ENCODE measurements at regions not wholly inside any gene's neighbourhood (a gene's known extent, or its start where the extent isn't known, plus 50 kb on each side); places are given as distances from the start of the nearest gene placed in this dataset.

GRCh38 chr5:93122446-93122845 lies 458.6 kb downstream of the NR2F1-AS1 start:
- H3K4me1 Mint-ChIP-seq = no peaks in the 10 kb centered on the region
- peaks cover 3% of the 10 kb centered on the region for H3K9me3 Mint-ChIP-seq
- CTCF ChIA-PET = no interaction called here
- H3K27me3 Mint-ChIP-seq = no peaks in the 10 kb centered on the region
- no peak for DNase-seq
- H3K27ac Mint-ChIP-seq = no peak overlapping the region
- no peak overlapping the region for H3K4me3 Mint-ChIP-seq
- H3K36me3 Mint-ChIP-seq = no peaks in the 10 kb centered on the region

DNA sequence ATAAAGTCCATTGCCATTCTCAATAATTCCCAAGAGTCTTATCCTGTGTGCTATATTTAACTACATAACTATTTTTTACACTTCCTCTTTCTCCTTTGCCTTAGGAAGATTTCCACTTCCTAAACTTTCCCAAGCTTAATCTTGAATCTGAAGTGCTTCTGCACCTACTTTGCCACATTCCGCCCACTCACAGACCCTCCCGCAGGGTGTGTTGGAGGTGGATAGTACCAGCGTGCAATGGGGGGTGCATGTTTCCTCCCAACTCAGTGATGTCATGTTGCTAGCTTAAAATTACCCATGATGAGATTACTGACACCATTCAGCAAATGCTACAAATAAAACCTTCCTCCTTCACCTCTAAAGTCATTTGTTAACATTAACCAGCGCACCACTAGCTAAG lies 460.2 kb downstream of the NR2F1-AS1 start:
- Mint-ChIP-seq H3K27ac (no peak overlapping the region), H3K27me3 (no peaks in the 10 kb centered on the region), H3K4me3 (no peak overlapping the region), H3K4me1 (no peaks in the 10 kb centered on the region), H3K36me3 (no peaks in the 10 kb centered on the region), H3K9me3 (peaks cover 3% of the 10 kb centered on the region)
- no peak for DNase-seq
- CTCF ChIA-PET = no interaction called here

GRCh38 chr5:93120051-93120450 lies 461.0 kb downstream of the NR2F1-AS1 start:
- DNase-seq = no peak
- H3K4me3 Mint-ChIP-seq = no peak overlapping the region
- peaks cover 3% of the 10 kb centered on the region for H3K9me3 Mint-ChIP-seq
- CTCF ChIA-PET = no interaction called here
- no peaks in the 10 kb centered on the region for H3K27me3 Mint-ChIP-seq
- H3K36me3 Mint-ChIP-seq = no peaks in the 10 kb centered on the region
- H3K4me1 Mint-ChIP-seq = no peaks in the 10 kb centered on the region
- H3K27ac Mint-ChIP-seq = no peak overlapping the region

DNA sequence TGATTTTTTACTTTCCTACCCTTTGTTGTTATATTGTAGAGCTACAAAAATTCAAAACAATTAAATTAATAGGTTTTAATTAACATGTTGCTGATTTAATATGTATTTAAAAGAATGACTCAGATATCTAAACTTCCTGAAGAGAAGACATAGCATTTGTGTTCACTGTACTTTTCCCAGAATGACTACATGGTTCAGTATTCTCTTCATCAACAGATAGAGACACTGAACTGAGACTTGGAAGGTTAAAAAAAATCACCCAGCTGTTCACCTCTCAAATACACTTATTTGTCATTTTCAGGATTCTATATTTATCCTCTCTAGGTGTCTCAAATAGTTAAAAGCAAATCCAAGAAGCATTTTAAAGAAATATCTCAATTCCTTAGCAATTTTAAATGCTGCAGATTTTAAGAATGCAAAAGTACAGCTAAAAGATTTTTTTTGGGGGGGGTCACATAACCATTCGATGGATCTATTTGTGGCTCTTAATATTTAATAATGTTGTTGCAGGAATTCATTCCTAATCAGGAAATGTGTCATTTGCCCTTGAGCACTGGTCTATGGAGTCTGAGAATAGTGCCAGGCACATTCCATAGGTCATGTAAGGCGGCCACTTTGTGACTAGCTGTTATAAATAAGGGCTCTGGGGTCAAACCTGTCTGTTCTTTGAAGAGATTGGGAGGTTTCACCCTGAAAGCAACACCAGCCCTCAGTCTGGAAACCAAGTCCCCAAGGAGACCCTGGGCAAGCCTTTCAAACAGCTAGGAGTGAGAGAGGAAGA lies 463.1 kb downstream of the NR2F1-AS1 start:
- no peaks in the 10 kb centered on the region for H3K4me1 Mint-ChIP-seq
- CTCF ChIA-PET = no interaction called here
- no peaks in the 10 kb centered on the region for H3K36me3 Mint-ChIP-seq
- H3K27ac Mint-ChIP-seq = no peak overlapping the region
- no peaks in the 10 kb centered on the region for H3K27me3 Mint-ChIP-seq
- no peak for DNase-seq
- no peaks in the 10 kb centered on the region for H3K9me3 Mint-ChIP-seq
- H3K4me3 Mint-ChIP-seq = no peak overlapping the region

GRCh38 chr5:93107805-93108520 lies 473.1 kb downstream of the NR2F1-AS1 start:
- Mint-ChIP-seq H3K4me3 (no peak overlapping the region), H3K36me3 (no peaks in the 10 kb centered on the region), H3K9me3 (no peaks in the 10 kb centered on the region), H3K27ac (no peak overlapping the region), H3K27me3 (no peaks in the 10 kb centered on the region), H3K4me1 (no peaks in the 10 kb centered on the region)
- CTCF ChIA-PET = no interaction called here
- DNase-seq = no peak

GRCh38 chr5:93107141-93107540 lies 473.9 kb downstream of the NR2F1-AS1 start:
- CTCF ChIA-PET = no interaction called here
- no peak for DNase-seq
- Mint-ChIP-seq H3K27ac (no peak overlapping the region), H3K4me3 (no peak overlapping the region), H3K36me3 (no peaks in the 10 kb centered on the region), H3K27me3 (no peaks in the 10 kb centered on the region), H3K4me1 (no peaks in the 10 kb centered on the region), H3K9me3 (no peaks in the 10 kb centered on the region)

DNA sequence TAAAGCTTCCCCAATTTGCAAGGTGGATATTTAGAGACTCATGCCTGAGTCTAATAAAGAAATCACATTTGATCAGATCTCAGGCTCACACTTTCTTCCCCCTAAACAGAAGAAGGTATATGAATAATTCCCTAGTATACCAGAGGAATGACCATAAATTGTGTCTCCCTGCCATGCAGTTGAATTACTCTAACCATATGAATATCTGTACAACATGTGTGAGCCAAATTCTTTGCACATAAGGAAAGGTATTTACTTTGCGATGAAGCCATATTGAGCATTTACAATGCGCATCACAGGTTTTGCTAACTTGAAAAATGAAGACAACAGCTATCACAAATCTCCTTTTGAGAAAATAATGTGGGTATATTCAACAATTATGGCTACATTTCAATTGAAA lies 479.4 kb downstream of the NR2F1-AS1 start:
- CTCF ChIA-PET = no interaction called here
- DNase-seq = no peak
- no peaks in the 10 kb centered on the region for H3K27me3 Mint-ChIP-seq

DNA sequence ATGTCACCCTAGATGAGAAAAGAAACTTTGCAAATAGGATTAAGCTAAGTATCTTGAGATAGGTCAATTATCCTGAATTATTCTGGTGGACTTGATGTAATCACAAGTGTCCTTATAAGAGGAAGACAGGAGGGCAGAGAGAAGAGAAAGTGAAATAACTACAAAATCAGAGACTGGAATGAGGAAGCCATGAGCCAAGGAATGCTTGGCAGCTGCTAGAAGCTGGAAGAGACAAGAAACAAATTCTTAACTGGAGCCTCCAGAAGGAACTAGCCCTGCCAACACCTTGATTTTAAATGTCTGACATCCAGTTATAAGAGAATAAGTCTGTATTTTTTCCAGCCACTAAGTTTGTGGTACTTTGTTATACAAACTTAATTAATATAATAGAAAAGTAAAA lies 480.0 kb downstream of the NR2F1-AS1 start:
- peaks cover 2% of the 10 kb centered on the region for H3K9me3 Mint-ChIP-seq
- H3K27ac Mint-ChIP-seq = no peak overlapping the region
- CTCF ChIA-PET = no interaction called here
- H3K27me3 Mint-ChIP-seq = no peaks in the 10 kb centered on the region
- H3K4me3 Mint-ChIP-seq = no peak overlapping the region
- DNase-seq = no peak
- H3K36me3 Mint-ChIP-seq = no peaks in the 10 kb centered on the region
- no peaks in the 10 kb centered on the region for H3K4me1 Mint-ChIP-seq

More for the DNA sequence above, 479.4 kb downstream of the NR2F1-AS1 start:
- H3K4me3 Mint-ChIP-seq = no peak overlapping the region
- H3K36me3 Mint-ChIP-seq = no peaks in the 10 kb centered on the region
- H3K9me3 Mint-ChIP-seq = peaks cover 2% of the 10 kb centered on the region
- H3K4me1 Mint-ChIP-seq = no peaks in the 10 kb centered on the region
- no peak overlapping the region for H3K27ac Mint-ChIP-seq

- Mint-ChIP-seq H3K4me3 (no peak overlapping the region), H3K27ac (no peak overlapping the region), H3K27me3 (no peaks in the 10 kb centered on the region), H3K9me3 (peaks cover 2% of the 10 kb centered on the region), H3K36me3 (no peaks in the 10 kb centered on the region), H3K4me1 (no peaks in the 10 kb centered on the region)
- no peak for DNase-seq
- CTCF ChIA-PET = no interaction called here
Observed at GRCh38 chr5:93100428-93100827, 480.6 kb downstream of the NR2F1-AS1 start.

- Mint-ChIP-seq H3K27me3 (no peaks in the 10 kb centered on the region), H3K36me3 (no peaks in the 10 kb centered on the region), H3K4me3 (no peak overlapping the region), H3K27ac (no peak overlapping the region), H3K4me1 (no peaks in the 10 kb centered on the region), H3K9me3 (peaks cover 2% of the 10 kb centered on the region)
- CTCF ChIA-PET = no interaction called here
- DNase-seq = no peak
Observed at GRCh38 chr5:93099902-93100347, 481.1 kb downstream of the NR2F1-AS1 start.

- peaks cover 4% of the 10 kb centered on the region for H3K9me3 Mint-ChIP-seq
- H3K36me3 Mint-ChIP-seq = no peaks in the 10 kb centered on the region
- CTCF ChIA-PET = no interaction called here
- no peak overlapping the region for H3K4me3 Mint-ChIP-seq
- no peak for DNase-seq
- H3K27ac Mint-ChIP-seq = no peak overlapping the region
- no peaks in the 10 kb centered on the region for H3K4me1 Mint-ChIP-seq
- H3K27me3 Mint-ChIP-seq = no peaks in the 10 kb centered on the region
Observed at GRCh38 chr5:93096561-93096960, 484.5 kb downstream of the NR2F1-AS1 start.

- no peak overlapping the region for H3K27ac Mint-ChIP-seq
- CTCF ChIA-PET = no interaction called here
- H3K9me3 Mint-ChIP-seq = peaks cover 2% of the 10 kb centered on the region
- no peak overlapping the region for H3K4me3 Mint-ChIP-seq
- no peaks in the 10 kb centered on the region for H3K4me1 Mint-ChIP-seq
- DNase-seq = no peak
- no peaks in the 10 kb centered on the region for H3K36me3 Mint-ChIP-seq
- no peaks in the 10 kb centered on the region for H3K27me3 Mint-ChIP-seq
Observed at GRCh38 chr5:93092349-93093105, 488.5 kb downstream of the NR2F1-AS1 start.

DNA sequence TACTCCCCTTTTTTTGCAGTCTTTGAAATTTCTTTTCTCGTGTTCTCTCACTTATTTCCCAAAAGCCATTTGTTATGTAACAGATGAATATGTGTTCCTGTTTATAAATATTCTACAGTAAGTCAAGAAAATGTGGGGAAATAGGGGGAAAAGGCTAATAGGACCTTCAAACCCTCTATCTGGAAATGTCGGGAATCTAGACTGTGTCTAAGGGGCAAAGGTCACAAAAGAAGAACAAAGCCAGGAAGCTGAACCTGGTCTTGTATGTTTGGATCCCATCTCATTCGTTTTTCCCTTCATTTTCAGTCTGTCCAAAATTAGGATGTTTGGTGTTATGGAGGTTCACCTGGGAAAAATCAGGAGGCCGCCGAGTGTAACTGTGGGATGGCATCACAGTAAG lies 490.3 kb downstream of the NR2F1-AS1 start:
- H3K27me3 Mint-ChIP-seq = no peaks in the 10 kb centered on the region

DNA sequence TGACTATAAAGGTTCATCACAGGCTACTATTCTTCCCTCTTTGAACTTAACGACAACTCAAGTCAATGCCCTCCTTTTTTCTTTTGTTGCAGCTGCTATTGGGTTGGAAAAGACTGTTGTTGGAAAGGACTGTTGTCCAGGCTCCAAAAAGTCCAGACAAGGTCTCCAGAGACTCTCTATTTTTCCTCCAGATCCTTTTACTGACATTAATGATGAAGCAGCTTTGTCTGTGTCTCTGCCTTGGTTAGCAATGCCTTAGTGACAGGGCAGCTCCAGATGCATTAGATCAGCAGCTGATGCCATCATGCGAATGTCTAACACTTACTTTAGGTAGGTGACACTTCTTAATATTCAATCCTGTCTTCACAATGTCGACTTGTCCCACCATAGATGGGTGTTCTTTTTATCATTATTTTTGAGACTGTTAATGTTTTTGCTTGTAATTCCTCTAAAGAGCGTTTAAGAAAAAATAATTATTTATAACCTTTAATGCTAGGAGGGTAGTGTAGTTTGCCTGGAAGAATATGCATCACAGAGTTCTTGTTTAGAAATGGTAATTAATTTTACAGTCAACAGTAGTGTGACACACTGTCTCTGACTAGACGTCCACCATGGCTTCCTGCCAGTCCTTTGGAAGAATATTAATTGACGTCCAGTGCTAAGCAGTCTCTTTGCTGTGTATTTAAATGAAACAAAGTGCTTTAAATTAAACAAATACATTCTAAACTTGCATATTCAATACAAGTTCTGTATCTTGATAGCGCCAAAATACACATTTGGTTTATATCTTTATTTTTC lies 492.2 kb downstream of the NR2F1-AS1 start:
- Mint-ChIP-seq H3K27ac (no peak overlapping the region), H3K4me3 (no peak overlapping the region), H3K4me1 (no peaks in the 10 kb centered on the region), H3K27me3 (no peaks in the 10 kb centered on the region), H3K36me3 (no peaks in the 10 kb centered on the region), H3K9me3 (no peaks in the 10 kb centered on the region)
- no peak for DNase-seq
- CTCF ChIA-PET = no interaction called here

More for the DNA sequence above, 490.3 kb downstream of the NR2F1-AS1 start:
- Mint-ChIP-seq H3K4me3 (no peak overlapping the region), H3K27ac (no peak overlapping the region), H3K9me3 (peaks cover 2% of the 10 kb centered on the region), H3K36me3 (no peaks in the 10 kb centered on the region), H3K4me1 (no peaks in the 10 kb centered on the region)
- CTCF ChIA-PET = no interaction called here
- DNase-seq = no peak
